Smooth muscle cell (in vitro differentiated cells): ENCODE measurements at regions not wholly inside any gene's neighbourhood (a gene's known extent, or its start where the extent isn't known, plus 50 kb on each side); places are given as distances from the start of the nearest gene placed in this dataset.

ENCODE experiments used
- DNase-seq: peaks from one replicate; lab custom pipeline; 2025; ENCODE audit not compliant: unreplicated experiment; lab: John Stamatoyannopoulos, UW
- H2AFZ ChIP-seq: fragments of 200-600 bp; sonication (generic); 2 replicates; pipeline ENCODE4 v1.6.0; 2016; ENCODE audit warnings: antibody characterized with exemption, low read depth, mild to moderate bottlenecking
- H3F3A ChIP-seq: fragments of 200-600 bp; sonication (generic); 2 replicates; pipeline ENCODE4 v1.6.0; 2017; ENCODE audit warnings: antibody characterized with exemption, low read depth
- H3K27ac ChIP-seq: fragments of 200-600 bp; sonication (generic); 2 replicates; pipeline ENCODE4 v1.5.1; 2016; ENCODE audit warnings: low read depth, mild to moderate bottlenecking
- H3K27me3 ChIP-seq: fragments of 200-600 bp; sonication (generic); 2 replicates; pipeline ENCODE4 v1.6.1; 2016; ENCODE audit warnings: low read depth, mild to moderate bottlenecking
- H3K36me3 ChIP-seq: fragments of 200-600 bp; sonication (generic); 2 replicates; pipeline ENCODE4 v1.5.1; 2016; ENCODE audit warnings: low read depth
- H3K4me1 ChIP-seq: fragments of 200-600 bp; sonication (generic); 2 replicates; pipeline ENCODE4 v1.5.1; 2016; ENCODE audit warnings: low read depth
- H3K4me2 ChIP-seq: fragments of 200-600 bp; sonication (generic); 2 replicates; pipeline ENCODE4 v1.6.0; 2016; ENCODE audit warnings: mild to moderate bottlenecking
- H3K4me3 ChIP-seq: fragments of 200-600 bp; sonication (generic); 2 replicates; pipeline ENCODE4 v1.5.1; 2016; ENCODE audit warnings: mild to moderate bottlenecking
- H3K79me2 ChIP-seq: fragments of 200-600 bp; sonication (generic); 2 replicates; pipeline ENCODE4 v1.6.0; 2016; ENCODE audit warnings: low read depth, mild to moderate bottlenecking
- H3K9ac ChIP-seq: fragments of 200-600 bp; sonication (generic); 2 replicates; pipeline ENCODE4 v1.6.0; 2016; ENCODE audit warnings: low read depth
- H3K9me3 ChIP-seq: fragments of 200-600 bp; sonication (generic); replicated peaks from 2 replicates; pipeline ENCODE4 v1.5.1; 2016; ENCODE audit warnings: low read depth
- H4K20me1 ChIP-seq: fragments of 200-600 bp; sonication (generic); 2 replicates; pipeline ENCODE4 v1.6.0; 2016; ENCODE audit warnings: low read depth
- WGBS: methylation state at CpG from one replicate; pipeline ENCODE4 v1.1.7; 2016; ENCODE audit warnings: low lambda C conversion rate; 5-methylcytosine and 5-hydroxymethylcytosine counted together
- TF ChIP-seq, protein P1 (sequence below): fragments of 200-600 bp; sonication (generic); IDR thresholded peaks from 2 replicates; pipeline ENCODE4 v1.5.1; 2017; ENCODE audit warnings: borderline replicate concordance, mild to moderate bottlenecking, antibody characterized with exemption; ENCODE audit not compliant: insufficient read depth, poor library complexity, severe bottlenecking

DNA sequence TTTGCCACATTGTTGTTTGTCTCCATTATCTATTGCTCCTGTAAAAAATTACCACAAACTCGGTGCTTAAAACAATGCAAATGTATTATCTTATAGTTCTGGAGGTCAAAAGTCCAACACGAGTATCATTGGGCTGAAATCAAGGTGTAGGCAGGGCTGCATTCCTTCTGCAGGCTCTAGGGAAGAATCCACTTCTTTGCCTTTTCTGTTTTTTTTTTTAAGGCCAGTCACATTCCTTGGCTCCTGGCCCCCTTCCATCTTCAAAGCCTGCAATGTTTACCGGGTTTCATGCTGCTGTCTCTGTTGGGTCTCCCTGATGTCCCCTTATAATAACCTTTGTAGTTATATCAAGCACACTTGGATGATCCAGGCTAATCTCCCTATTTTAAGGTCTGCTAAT, 212.7 kb downstream of the PTBP2 start:
- Histone ChIP-seq H3F3A (no peaks in the 10 kb centered on the region), H3K9ac (no peak overlapping the region), H3K4me2 (no peak overlapping the region), H3K27ac (no peak overlapping the region), H3K79me2 (no peaks in the 10 kb centered on the region), H3K27me3 (no peaks in the 10 kb centered on the region), H3K4me3 (no peak overlapping the region), H3K9me3 (no peaks in the 10 kb centered on the region), H4K20me1 (no peaks in the 10 kb centered on the region), H2AFZ (no peak overlapping the region), H3K36me3 (no peaks in the 10 kb centered on the region), H3K4me1 (no peaks in the 10 kb centered on the region)
- TF ChIP-seq, protein P1, sequence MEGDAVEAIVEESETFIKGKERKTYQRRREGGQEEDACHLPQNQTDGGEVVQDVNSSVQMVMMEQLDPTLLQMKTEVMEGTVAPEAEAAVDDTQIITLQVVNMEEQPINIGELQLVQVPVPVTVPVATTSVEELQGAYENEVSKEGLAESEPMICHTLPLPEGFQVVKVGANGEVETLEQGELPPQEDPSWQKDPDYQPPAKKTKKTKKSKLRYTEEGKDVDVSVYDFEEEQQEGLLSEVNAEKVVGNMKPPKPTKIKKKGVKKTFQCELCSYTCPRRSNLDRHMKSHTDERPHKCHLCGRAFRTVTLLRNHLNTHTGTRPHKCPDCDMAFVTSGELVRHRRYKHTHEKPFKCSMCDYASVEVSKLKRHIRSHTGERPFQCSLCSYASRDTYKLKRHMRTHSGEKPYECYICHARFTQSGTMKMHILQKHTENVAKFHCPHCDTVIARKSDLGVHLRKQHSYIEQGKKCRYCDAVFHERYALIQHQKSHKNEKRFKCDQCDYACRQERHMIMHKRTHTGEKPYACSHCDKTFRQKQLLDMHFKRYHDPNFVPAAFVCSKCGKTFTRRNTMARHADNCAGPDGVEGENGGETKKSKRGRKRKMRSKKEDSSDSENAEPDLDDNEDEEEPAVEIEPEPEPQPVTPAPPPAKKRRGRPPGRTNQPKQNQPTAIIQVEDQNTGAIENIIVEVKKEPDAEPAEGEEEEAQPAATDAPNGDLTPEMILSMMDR = no peak
- WGBS = 70% methylated on average over 3 of the region's 3 CpGs
- DNase-seq = no peak

DNA sequence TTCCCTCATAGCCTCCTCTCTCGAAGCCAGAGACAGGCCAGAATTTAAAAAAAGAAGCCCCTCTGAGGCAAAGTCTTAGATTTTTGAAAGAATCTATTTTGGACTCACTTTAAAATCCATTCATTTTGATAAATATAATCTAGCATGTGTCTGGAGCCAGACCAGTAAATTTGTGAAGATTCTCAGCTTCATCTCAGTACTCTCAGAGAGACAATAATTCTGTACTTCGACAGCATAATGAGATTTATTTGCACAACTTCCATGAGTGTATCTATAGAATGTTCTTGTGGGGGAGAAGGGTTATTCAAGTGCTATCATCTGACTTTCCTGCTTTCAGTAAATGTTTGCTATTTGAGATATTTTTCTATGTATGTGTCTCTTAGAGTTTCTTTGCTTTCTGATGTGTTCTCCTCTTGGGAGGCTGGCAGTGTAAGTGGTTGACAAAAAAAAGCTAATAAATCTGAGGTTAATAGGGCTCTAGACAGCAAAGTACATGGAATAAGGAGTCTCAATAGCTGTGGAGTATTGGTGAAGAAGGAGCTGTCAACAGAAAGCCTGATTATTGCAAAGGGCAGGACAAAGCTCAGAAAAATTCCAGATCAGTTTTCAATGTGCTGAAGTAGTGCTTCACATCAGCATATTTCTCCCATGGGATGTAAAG, 223.0 kb downstream of the PTBP2 start:
- TF ChIP-seq, protein P1 = no peak
- no peaks in the 10 kb centered on the region for H3F3A ChIP-seq

DNA sequence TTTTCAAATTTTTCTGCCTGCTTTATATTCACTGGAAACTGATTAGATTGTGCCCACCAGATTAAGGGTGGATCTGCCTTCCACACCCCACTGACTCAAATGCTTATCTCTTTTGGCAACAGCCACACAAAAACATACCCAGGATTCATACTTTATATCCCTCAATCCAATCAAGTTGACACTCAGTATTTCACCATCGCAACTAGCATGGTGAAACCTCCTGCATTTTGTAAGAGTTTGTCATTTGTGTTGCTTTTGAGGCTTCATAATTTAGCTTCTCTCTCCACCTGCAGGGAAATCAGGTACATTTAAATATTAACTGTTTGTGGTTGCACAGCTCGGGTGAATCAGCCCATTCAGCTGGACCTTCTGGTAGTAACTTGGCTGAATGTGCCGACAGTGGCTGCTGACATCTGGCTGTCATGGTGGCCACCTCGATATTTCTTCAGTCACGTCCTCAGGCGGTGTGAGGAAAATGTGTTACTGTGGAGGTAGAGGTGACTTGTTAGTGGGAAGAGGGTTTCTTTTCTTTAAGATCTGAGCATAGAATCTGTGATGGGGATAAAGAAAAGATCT, 224.0 kb downstream of the PTBP2 start:
- H4K20me1 ChIP-seq = no peaks in the 10 kb centered on the region
- H3K4me3 ChIP-seq = no peak overlapping the region
- no peaks in the 10 kb centered on the region for H3K79me2 ChIP-seq
- H3K36me3 ChIP-seq = no peaks in the 10 kb centered on the region
- whole genome bisulfite sequencing = 86% methylated on average over 6 of the region's 6 CpGs
- no peak overlapping the region for H3K9ac ChIP-seq
- TF ChIP-seq, protein P1 = no peak
- H3K27ac ChIP-seq = no peak overlapping the region
- no peak for DNase-seq
- H3K9me3 ChIP-seq = no peaks in the 10 kb centered on the region
- no peaks in the 10 kb centered on the region for H3F3A ChIP-seq
- no peak overlapping the region for H3K4me2 ChIP-seq
- no peaks in the 10 kb centered on the region for H3K27me3 ChIP-seq
- H3K4me1 ChIP-seq = no peaks in the 10 kb centered on the region
- no peak overlapping the region for H2AFZ ChIP-seq

More for the DNA sequence above, 223.0 kb downstream of the PTBP2 start:
- no peaks in the 10 kb centered on the region for H4K20me1 ChIP-seq
- no peaks in the 10 kb centered on the region for H3K27me3 ChIP-seq
- H3K9ac ChIP-seq = no peak overlapping the region
- H3K36me3 ChIP-seq = no peaks in the 10 kb centered on the region
- H3K79me2 ChIP-seq = no peaks in the 10 kb centered on the region
- no peak overlapping the region for H3K27ac ChIP-seq
- 82% methylated on average over 2 of the region's 2 CpGs for WGBS
- H3K4me2 ChIP-seq = no peak overlapping the region
- no peaks in the 10 kb centered on the region for H3K4me1 ChIP-seq
- H3K4me3 ChIP-seq = no peak overlapping the region
- DNase-seq = no peak
- no peaks in the 10 kb centered on the region for H3K9me3 ChIP-seq
- no peak overlapping the region for H2AFZ ChIP-seq

DNA sequence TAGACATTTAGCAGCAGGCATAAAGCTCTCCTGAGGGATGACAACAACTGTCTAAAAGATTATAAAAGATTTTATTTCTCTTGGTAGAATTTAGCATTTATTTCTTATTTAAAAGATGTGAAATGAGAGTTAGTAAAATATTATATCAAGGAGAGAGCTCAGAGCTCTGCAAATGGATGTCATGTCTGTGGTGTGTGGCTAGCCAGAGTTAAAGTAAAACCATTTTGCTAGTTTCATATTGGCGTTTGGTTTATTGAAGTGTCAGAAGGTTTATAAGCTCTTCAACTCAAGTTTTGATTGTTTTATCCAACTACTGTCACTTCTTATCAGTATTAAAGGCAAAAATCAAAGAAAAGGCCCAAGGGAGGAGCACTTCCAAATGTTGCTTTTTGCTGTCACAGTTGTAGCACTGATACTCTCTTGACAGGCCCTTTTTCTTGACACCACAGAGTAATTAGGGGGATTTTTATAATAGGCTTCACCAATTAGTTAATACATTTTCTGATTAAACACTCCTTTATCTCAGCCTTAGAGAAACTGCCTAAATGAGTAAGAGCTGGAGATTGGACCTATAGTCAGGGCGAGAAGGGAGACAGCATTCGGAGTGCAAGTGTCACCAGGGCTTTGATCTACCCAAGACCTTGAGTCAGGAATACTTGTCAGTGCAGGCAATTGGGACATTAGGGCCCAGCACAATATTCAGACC, 233.9 kb downstream of the PTBP2 start:
- H2AFZ ChIP-seq = no peak overlapping the region
- no peaks in the 10 kb centered on the region for H4K20me1 ChIP-seq
- no peak overlapping the region for H3K27ac ChIP-seq
- H3K79me2 ChIP-seq = no peaks in the 10 kb centered on the region
- H3K9me3 ChIP-seq = no peaks in the 10 kb centered on the region
- no peak for DNase-seq
- TF ChIP-seq, protein P1 = no peak
- no peaks in the 10 kb centered on the region for H3K27me3 ChIP-seq
- H3K36me3 ChIP-seq = no peaks in the 10 kb centered on the region
- H3K4me1 ChIP-seq = no peaks in the 10 kb centered on the region
- H3K4me2 ChIP-seq = no peak overlapping the region
- no peak overlapping the region for H3K4me3 ChIP-seq
- WGBS = 82% methylated on average over 3 of the region's 3 CpGs
- no peak overlapping the region for H3K9ac ChIP-seq
- H3F3A ChIP-seq = no peaks in the 10 kb centered on the region
